H1 (cell line): ENCODE measurements at regions not wholly inside any gene's neighbourhood (a gene's known extent, or its start where the extent isn't known, plus 50 kb on each side); places are given as distances from the start of the nearest gene placed in this dataset.
"Not testable (repeated sequence)": the region's sequence is repeated elsewhere in the genome, so short reads cannot be mapped to it uniquely, and the experiment has no call there.

Source experiments
- CTCF ChIA-PET: fragments of 300-600 bp; sonication (Branson Sonifier 250); formaldehyde crosslinking; loops from one replicate; lab custom pipeline; 2021; ENCODE audit not compliant: partially characterized antibody; lab: Charles Lee
- POLR2A ChIA-PET: fragments of 300-600 bp; sonication (Branson Sonifier 250); formaldehyde crosslinking; loops from one replicate; lab custom pipeline; 2021; ENCODE audit warnings: inconsistent platforms; ENCODE audit not compliant: partially characterized antibody; lab: Charles Lee
- DNase-seq, 2 experiments: peaks; one replicate each; pipeline versions ENCODE4 v3.0.0 to v3.0.0-alpha.2; 2010 to 2022; ENCODE audit warnings: low spot score in 2 of 2, low read depth in 1 of 2, mixed read lengths in 1 of 2
- FAIRE-seq: peaks from 2 replicates; lab custom pipeline; 2011; peaks lifted over from hg19 to GRCh38; lab: Jason Lieb, UNC
- H2AFZ ChIP-seq: 2 replicates; pipeline ENCODE4 v1.8.1; 2012; ENCODE audit warnings: low read length, inconsistent platforms
- H2AK5ac ChIP-seq: 2 replicates; pipeline ENCODE4 v1.6.1; 2013; ENCODE audit warnings: low read depth, low read length
- H2BK120ac ChIP-seq: replicated peaks from 2 replicates; pipeline ENCODE3; 2013; ENCODE audit warnings: low read depth, low read length, inconsistent platforms
- H2BK12ac ChIP-seq: 2 replicates; pipeline ENCODE4 v1.6.1; 2013; ENCODE audit warnings: low read depth, low read length
- H2BK15ac ChIP-seq: 2 replicates; pipeline ENCODE4 v1.6.1; 2013; ENCODE audit warnings: low read length
- H2BK20ac ChIP-seq: 2 replicates; pipeline ENCODE4 v1.6.1; 2013; ENCODE audit warnings: low read length
- H2BK5ac ChIP-seq: 2 replicates; pipeline ENCODE4 v1.6.1; 2013; ENCODE audit warnings: low read depth, low read length
- H3K14ac ChIP-seq: 2 replicates; pipeline ENCODE4 v1.6.1; 2013; ENCODE audit warnings: inconsistent platforms; ENCODE audit not compliant: insufficient read length
- H3K18ac ChIP-seq: 2 replicates; pipeline ENCODE4 v1.6.1; 2013; ENCODE audit warnings: low read length; ENCODE audit errors: extremely low read depth
- H3K23ac ChIP-seq: 2 replicates; pipeline ENCODE4 v1.6.1; 2013; ENCODE audit warnings: inconsistent platforms; ENCODE audit not compliant: insufficient read length
- H3K23me2 ChIP-seq: 2 replicates; pipeline ENCODE4 v1.6.1; 2013; ENCODE audit warnings: low read depth, low read length
- H3K27ac ChIP-seq: 2 replicates; pipeline ENCODE4 v1.6.1; 2011; ENCODE audit warnings: low read depth, low read length, inconsistent platforms
- H3K27me3 ChIP-seq, 4 experiments: replicated peaks in 1 of 4; 1 replicate in 1 of 4; 2 replicates in 3 of 4; pipeline versions ENCODE4 v1.6.1 to v1.8.1; 2011 to 2013; ENCODE audit warnings: low read length in 3 of 4, mild to moderate bottlenecking in 3 of 4, inconsistent platforms in 2 of 4, mixed read lengths in 2 of 4, moderate library complexity in 1 of 4; ENCODE audit not compliant: control insufficient read depth in 3 of 4, insufficient read depth in 3 of 4; ENCODE audit errors: extremely low read depth in 1 of 4
- H3K36me3 ChIP-seq, 4 experiments: 2 replicates each; pipeline versions ENCODE4 v1.6.1 to v1.8.1; 2011 to 2013; ENCODE audit warnings: mild to moderate bottlenecking in 4 of 4, low read length in 3 of 4, moderate library complexity in 2 of 4, control low read depth in 1 of 4, inconsistent platforms in 1 of 4; ENCODE audit not compliant: insufficient read depth in 4 of 4, control insufficient read depth in 2 of 4
- H3K4ac ChIP-seq: replicated peaks from 2 replicates; pipeline ENCODE3; 2013; ENCODE audit warnings: low read length, low read depth, mixed read lengths, inconsistent platforms; ENCODE audit not compliant: insufficient read length
- H3K4me1 ChIP-seq, 4 experiments: replicated peaks in 1 of 4; 1 replicate in 1 of 4; 2 replicates in 3 of 4; pipeline versions ENCODE4 v1.6.1 to v1.8.1; 2011 to 2013; ENCODE audit warnings: low read length in 3 of 4, inconsistent platforms in 2 of 4, mixed read lengths in 1 of 4; ENCODE audit not compliant: insufficient read depth in 4 of 4, control insufficient read depth in 3 of 4
- H3K4me2 ChIP-seq, 2 experiments: 2 replicates each; pipeline versions ENCODE4 v1.6.1 to v1.8.1; 2011 to 2013; ENCODE audit warnings: low read depth in 2 of 2, low read length in 2 of 2, control low read depth in 1 of 2, inconsistent platforms in 1 of 2, mild to moderate bottlenecking in 1 of 2; ENCODE audit not compliant: insufficient read depth in 1 of 2
- H3K4me3 ChIP-seq, 4 experiments: fragments of 200-600, 300-600 bp in 1 of 4; sonication (generic), shearing (Covaris generic), sonication (Bioruptor Twin) in 1 of 4; 2 replicates each; pipeline versions ENCODE4 v1.5.1 to v1.8.1; 2011 to 2016; ENCODE audit warnings: low read length in 4 of 4, low read depth in 3 of 4, control low read depth in 2 of 4, inconsistent platforms in 2 of 4, mild to moderate bottlenecking in 2 of 4, mixed read lengths in 1 of 4, moderate library complexity in 1 of 4; ENCODE audit not compliant: insufficient read depth in 2 of 4; ENCODE audit errors: extremely low read depth in 1 of 4
- H3K56ac ChIP-seq: replicated peaks from 2 replicates; pipeline ENCODE3; 2013; ENCODE audit warnings: low read depth, mild to moderate bottlenecking, mixed read lengths, low read length, inconsistent platforms; ENCODE audit not compliant: insufficient read length
- H3K79me1 ChIP-seq: 2 replicates; pipeline ENCODE4 v1.6.1; 2013; ENCODE audit warnings: low read depth, low read length, control low read depth
- H3K79me2 ChIP-seq, 2 experiments: 2 replicates each; pipeline versions ENCODE4 v1.6.1 to v1.8.1; 2012 to 2013; ENCODE audit warnings: low read length in 2 of 2, mild to moderate bottlenecking in 2 of 2, inconsistent platforms in 1 of 2; ENCODE audit not compliant: insufficient read depth in 2 of 2, control insufficient read depth in 1 of 2
- H3K9ac ChIP-seq, 4 experiments: replicated peaks in 1 of 4; 1 replicate in 1 of 4; 2 replicates in 3 of 4; pipeline versions ENCODE4 v1.6.1 to v1.8.1; 2011 to 2013; ENCODE audit warnings: low read depth in 3 of 4, low read length in 3 of 4, control low read depth in 2 of 4, mild to moderate bottlenecking in 2 of 4, moderate library complexity in 2 of 4, inconsistent platforms in 1 of 4; ENCODE audit errors: extremely low read depth in 1 of 4
- H3K9me3 ChIP-seq, 2 experiments: 2 replicates each; pipeline versions ENCODE4 v1.6.1 to v1.8.1; 2012 to 2013; ENCODE audit warnings: mild to moderate bottlenecking in 2 of 2, moderate library complexity in 2 of 2, control low read depth in 1 of 2, inconsistent platforms in 1 of 2, low read depth in 1 of 2, low read length in 1 of 2, mixed read lengths in 1 of 2; ENCODE audit not compliant: insufficient read depth in 2 of 2
- H4K20me1 ChIP-seq, 2 experiments: replicated peaks in 1 of 2; 2 replicates each; pipeline versions ENCODE3 to v1.8.1; 2011 to 2013; ENCODE audit warnings: inconsistent platforms in 2 of 2, low read length in 2 of 2, mild to moderate bottlenecking in 1 of 2; ENCODE audit not compliant: insufficient read depth in 2 of 2, control insufficient read depth in 1 of 2
- H4K5ac ChIP-seq: 2 replicates; pipeline ENCODE4 v1.6.1; 2013; ENCODE audit warnings: low read length, low read depth, mixed read lengths, inconsistent platforms; ENCODE audit not compliant: insufficient read length
- H4K8ac ChIP-seq: 2 replicates; pipeline ENCODE4 v1.8.0; 2013; ENCODE audit warnings: mild to moderate bottlenecking, moderate library complexity, low read length, inconsistent platforms; ENCODE audit not compliant: insufficient read depth; ENCODE audit errors: extremely low read depth
- H4K91ac ChIP-seq: replicated peaks from 2 replicates; pipeline ENCODE3; 2013; ENCODE audit warnings: low read length, mixed read lengths, inconsistent platforms; ENCODE audit not compliant: insufficient read length
- WGBS, 2 experiments: shearing (Covaris generic) in 1 of 2; methylation state at CpG; one replicate each; pipeline versions ENCODE4 v1.1.6 to v1.1.7; 2013 to 2015; ENCODE audit warnings: low lambda C conversion rate in 2 of 2, mixed read lengths in 2 of 2, inconsistent platforms in 1 of 2, low coverage in 1 of 2, missing lambda C conversion rate in 1 of 2; ENCODE audit not compliant: insufficient replicate concordance in 2 of 2, insufficient coverage in 1 of 2, insufficient read length in 1 of 2; ENCODE audit errors: extremely low coverage in 1 of 2, missing lambda C conversion rate in 1 of 2; 5-methylcytosine and 5-hydroxymethylcytosine counted together

- DNase-seq, H4K5ac ChIP-seq, H2AK5ac ChIP-seq, H3K23ac ChIP-seq, H3K79me1 ChIP-seq, H4K20me1 ChIP-seq, H3K9ac ChIP-seq, H3K27me3 ChIP-seq, H4K8ac ChIP-seq, H2BK15ac ChIP-seq, H3K4me2 ChIP-seq, H2BK120ac ChIP-seq, H3K27ac ChIP-seq, H3K14ac ChIP-seq, H2BK5ac ChIP-seq, H3K4ac ChIP-seq, H3K23me2 ChIP-seq, CTCF ChIA-PET, H3K9me3 ChIP-seq, H3K56ac ChIP-seq, POLR2A ChIA-PET, H3K79me2 ChIP-seq, H2BK20ac ChIP-seq, H3K4me3 ChIP-seq, H4K91ac ChIP-seq, H3K36me3 ChIP-seq, H3K4me1 ChIP-seq, H3K18ac ChIP-seq, H2BK12ac ChIP-seq, FAIRE-seq, H2AFZ ChIP-seq: not testable (repeated sequence)
- WGBS, 2 experiments = no CpG with 5 or more reads among the region's 7 CpGs
These were observed 52.6 kb upstream of the GOLGA8O start for GRCh38 chr15:32508081-32508480.

GRCh38 chr15:32506787-32507186 lies 51.4 kb upstream of the GOLGA8O start:
- H3K79me2 ChIP-seq, H2BK15ac ChIP-seq, POLR2A ChIA-PET, H3K79me1 ChIP-seq, DNase-seq, H3K9me3 ChIP-seq, H3K18ac ChIP-seq, H4K5ac ChIP-seq, H4K20me1 ChIP-seq, H3K36me3 ChIP-seq, H3K27ac ChIP-seq, H3K27me3 ChIP-seq, H2BK120ac ChIP-seq, H3K14ac ChIP-seq, H3K4ac ChIP-seq, CTCF ChIA-PET, H2BK12ac ChIP-seq, H2AK5ac ChIP-seq, H2AFZ ChIP-seq, H2BK20ac ChIP-seq, H3K4me1 ChIP-seq, H4K8ac ChIP-seq, FAIRE-seq, H3K4me3 ChIP-seq, H3K9ac ChIP-seq, H3K4me2 ChIP-seq, H2BK5ac ChIP-seq, H3K23me2 ChIP-seq, H4K91ac ChIP-seq, H3K23ac ChIP-seq, H3K56ac ChIP-seq: not testable (repeated sequence)
- WGBS, 2 experiments = no CpG with 5 or more reads among the region's 2 CpGs
